HG03095 (cell line): ENCODE measurements at regions not wholly inside any gene's neighbourhood (a gene's known extent, or its start where the extent isn't known, plus 50 kb on each side); places are given as distances from the start of the nearest gene placed in this dataset.

Source experiments
- ATAC-seq: cut with Tn5 transposase; IDR thresholded peaks from one replicate; pipeline ENCODE4 v1.9.1; 2021; ENCODE audit warnings: moderate library complexity; ENCODE audit not compliant: unreplicated experiment

GRCh38 chr11:80831374-80831773 lies 1390.5 kb upstream of the TENM4 start:
- ATAC-seq: no peak

GRCh38 chr11:80827781-80828180 lies 1387.0 kb upstream of the TENM4 start:
- no peak for ATAC-seq

- ATAC-seq: no peak
These were observed 1386.0 kb upstream of the TENM4 start for GRCh38 chr11:80826808-80827207.

GRCh38 chr11:80822308-80822707 lies 1381.5 kb upstream of the TENM4 start:
- no peak for ATAC-seq

- ATAC-seq: no peak
These were observed 1378.4 kb upstream of the TENM4 start for GRCh38 chr11:80819271-80819670.

GRCh38 chr11:80816966-80817365 lies 1376.1 kb upstream of the TENM4 start:
- peak; percentile 46 for ATAC-seq

- ATAC-seq: peak; percentile 23
These were observed 1375.6 kb upstream of the TENM4 start for GRCh38 chr11:80816454-80816847.

GRCh38 chr11:80815752-80816453 lies 1375.1 kb upstream of the TENM4 start:
- peak; percentile 87 for ATAC-seq

- no peak for ATAC-seq
These were observed 1374.0 kb upstream of the TENM4 start for GRCh38 chr11:80814813-80815212.

- no peak for ATAC-seq
These were observed 1369.9 kb upstream of the TENM4 start for GRCh38 chr11:80810695-80811094.

- no peak for ATAC-seq
These were observed 1357.3 kb upstream of the TENM4 start for GRCh38 chr11:80798174-80798573.

- no peak for ATAC-seq
These were observed 1342.7 kb upstream of the TENM4 start for GRCh38 chr11:80783561-80783960.

- ATAC-seq: no peak
These were observed 1341.5 kb upstream of the TENM4 start for GRCh38 chr11:80782135-80782885.

- ATAC-seq: no peak
These were observed 1339.2 kb upstream of the TENM4 start for GRCh38 chr11:80779905-80780605.

GRCh38 chr11:80778941-80779340 lies 1338.1 kb upstream of the TENM4 start:
- ATAC-seq: no peak

GRCh38 chr11:80778432-80778831 lies 1337.6 kb upstream of the TENM4 start:
- ATAC-seq: no peak

GRCh38 chr11:80773919-80774318 lies 1333.1 kb upstream of the TENM4 start:
- no peak for ATAC-seq

- no peak for ATAC-seq
These were observed 1330.2 kb upstream of the TENM4 start for GRCh38 chr11:80771017-80771416.

- no peak for ATAC-seq
These were observed 1318.0 kb upstream of the TENM4 start for GRCh38 chr11:80758787-80759186.

GRCh38 chr11:80748207-80748925 lies 1307.5 kb upstream of the TENM4 start:
- ATAC-seq: no peak

GRCh38 chr11:80746300-80746699 lies 1305.5 kb upstream of the TENM4 start:
- no peak for ATAC-seq
